ENCODE measurements at regions not wholly inside any gene's neighbourhood (a gene's known extent, or its start where the extent isn't known, plus 50 kb on each side); places are given as distances from the start of the nearest gene placed in this dataset.

DNA sequence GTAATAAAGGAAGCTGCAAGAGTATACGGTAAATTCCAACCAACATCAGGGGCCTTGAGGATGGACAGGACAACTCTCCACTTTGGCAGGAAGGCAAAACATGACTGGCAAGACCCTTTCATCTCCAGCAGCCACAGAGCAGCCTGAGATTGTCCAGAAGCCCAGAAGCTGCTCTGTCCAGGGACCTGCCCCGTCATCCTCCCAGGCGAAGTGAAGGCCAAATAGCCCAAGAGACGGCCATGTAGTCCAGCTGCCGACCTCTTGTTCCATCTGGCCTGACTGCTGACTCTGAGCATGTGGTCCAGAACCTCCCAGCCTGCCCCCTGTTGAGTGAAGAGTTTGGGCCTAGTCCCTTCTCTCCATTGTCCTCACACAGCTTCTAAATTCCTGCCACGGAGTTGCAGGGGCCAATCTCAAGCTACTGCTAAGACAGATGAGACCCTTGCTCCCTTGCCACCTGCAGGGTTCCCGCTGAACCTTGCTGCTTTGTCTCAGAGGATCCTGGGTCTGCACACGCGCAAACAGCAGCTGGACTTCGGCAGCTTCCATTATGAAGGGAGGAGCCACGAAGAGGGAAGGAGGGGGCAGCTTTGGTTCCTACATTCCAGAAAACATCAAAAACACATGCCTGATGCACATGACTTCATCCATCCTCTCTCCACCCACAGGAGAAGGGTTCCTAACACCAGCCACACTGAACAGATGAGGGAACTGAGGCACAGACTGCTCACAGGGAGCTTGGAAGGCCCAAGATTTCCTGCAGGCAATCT lies 196.9 kb downstream of the KATNAL1 start:
- TF ChIP-seq, protein P1, sequence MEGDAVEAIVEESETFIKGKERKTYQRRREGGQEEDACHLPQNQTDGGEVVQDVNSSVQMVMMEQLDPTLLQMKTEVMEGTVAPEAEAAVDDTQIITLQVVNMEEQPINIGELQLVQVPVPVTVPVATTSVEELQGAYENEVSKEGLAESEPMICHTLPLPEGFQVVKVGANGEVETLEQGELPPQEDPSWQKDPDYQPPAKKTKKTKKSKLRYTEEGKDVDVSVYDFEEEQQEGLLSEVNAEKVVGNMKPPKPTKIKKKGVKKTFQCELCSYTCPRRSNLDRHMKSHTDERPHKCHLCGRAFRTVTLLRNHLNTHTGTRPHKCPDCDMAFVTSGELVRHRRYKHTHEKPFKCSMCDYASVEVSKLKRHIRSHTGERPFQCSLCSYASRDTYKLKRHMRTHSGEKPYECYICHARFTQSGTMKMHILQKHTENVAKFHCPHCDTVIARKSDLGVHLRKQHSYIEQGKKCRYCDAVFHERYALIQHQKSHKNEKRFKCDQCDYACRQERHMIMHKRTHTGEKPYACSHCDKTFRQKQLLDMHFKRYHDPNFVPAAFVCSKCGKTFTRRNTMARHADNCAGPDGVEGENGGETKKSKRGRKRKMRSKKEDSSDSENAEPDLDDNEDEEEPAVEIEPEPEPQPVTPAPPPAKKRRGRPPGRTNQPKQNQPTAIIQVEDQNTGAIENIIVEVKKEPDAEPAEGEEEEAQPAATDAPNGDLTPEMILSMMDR (IDR thresholded peaks at IDR 0.05; ENCODE audit: extremely low read depth, insufficient read depth, missing control alignments): no peak
- DNase-seq (ENCODE audit: low spot score): no peak
- in situ Hi-C loops (cut with MboI; ENCODE audit: low pct_unique_long_range_greater_than_20kb, low sequenced_read_pairs, unreplicated experiment): loop anchor here (10.0 to 25.0 kb wide), 2 partner anchors 336 to 598 kb away; no protein-coding TSS in a partner anchor

DNA sequence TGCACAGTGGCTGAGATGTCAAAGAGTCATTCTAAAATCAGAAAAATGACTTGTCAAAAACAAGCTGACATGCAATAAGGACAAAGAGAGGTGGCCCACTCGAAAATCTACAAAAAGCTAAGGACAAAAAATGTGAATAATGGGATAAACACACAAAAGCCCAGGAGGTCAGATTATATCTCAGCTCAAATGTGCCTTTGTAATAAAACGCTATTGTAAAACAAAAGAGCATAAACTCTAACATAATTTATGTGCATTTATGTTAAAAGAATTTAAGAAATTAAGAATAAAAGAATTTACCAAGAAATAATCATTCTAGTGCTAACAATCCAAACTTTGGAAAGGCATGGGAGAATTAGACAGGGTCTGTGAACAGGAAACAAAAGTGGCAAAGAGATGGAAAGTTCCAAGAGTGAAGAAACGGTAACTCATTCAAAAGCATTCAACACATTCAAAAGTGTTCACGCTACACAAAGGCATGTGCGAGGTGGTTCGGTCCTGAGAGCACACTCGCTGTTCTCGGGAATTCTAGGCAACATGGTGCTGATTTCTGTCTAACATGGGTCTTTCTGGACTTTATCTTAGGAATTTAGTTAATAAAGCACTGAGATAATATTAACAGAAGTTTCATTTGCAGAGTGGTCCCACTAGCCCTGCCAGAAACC lies 197.7 kb downstream of the KATNAL1 start:
- TF ChIP-seq, protein P1 (IDR thresholded peaks at IDR 0.05; ENCODE audit: extremely low read depth, insufficient read depth, missing control alignments): no peak
- DNase-seq (ENCODE audit: low spot score): no peak
- in situ Hi-C loops (cut with MboI; ENCODE audit: low pct_unique_long_range_greater_than_20kb, low sequenced_read_pairs, unreplicated experiment): loop anchor here (10.0 to 25.0 kb wide), 2 partner anchors 335 to 597 kb away; no protein-coding TSS in a partner anchor

DNA sequence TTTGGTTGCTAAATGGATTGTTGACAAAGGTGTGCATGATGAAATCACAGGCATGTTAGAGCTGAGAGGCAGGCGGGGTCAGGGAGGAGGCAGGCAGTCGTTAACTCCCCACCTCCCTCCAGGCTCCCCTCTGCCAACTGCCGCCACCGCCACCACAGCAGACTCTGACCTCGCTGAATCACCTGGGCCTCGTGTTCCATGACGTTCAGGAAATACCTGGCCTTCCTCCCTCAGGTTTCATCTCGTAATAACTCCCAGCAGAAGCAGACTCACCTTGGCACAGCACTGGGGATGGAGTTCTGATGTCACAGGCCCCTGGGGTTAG lies 198.5 kb downstream of the KATNAL1 start:
- DNase-seq (ENCODE audit: low spot score): no peak
- in situ Hi-C loops (cut with MboI; ENCODE audit: low pct_unique_long_range_greater_than_20kb, low sequenced_read_pairs, unreplicated experiment): loop anchor here (25.0 kb wide), 1 partner anchor 597 kb away; no protein-coding TSS in a partner anchor
- TF ChIP-seq, protein P1 (IDR thresholded peaks at IDR 0.05; ENCODE audit: extremely low read depth, insufficient read depth, missing control alignments): no peak

DNA sequence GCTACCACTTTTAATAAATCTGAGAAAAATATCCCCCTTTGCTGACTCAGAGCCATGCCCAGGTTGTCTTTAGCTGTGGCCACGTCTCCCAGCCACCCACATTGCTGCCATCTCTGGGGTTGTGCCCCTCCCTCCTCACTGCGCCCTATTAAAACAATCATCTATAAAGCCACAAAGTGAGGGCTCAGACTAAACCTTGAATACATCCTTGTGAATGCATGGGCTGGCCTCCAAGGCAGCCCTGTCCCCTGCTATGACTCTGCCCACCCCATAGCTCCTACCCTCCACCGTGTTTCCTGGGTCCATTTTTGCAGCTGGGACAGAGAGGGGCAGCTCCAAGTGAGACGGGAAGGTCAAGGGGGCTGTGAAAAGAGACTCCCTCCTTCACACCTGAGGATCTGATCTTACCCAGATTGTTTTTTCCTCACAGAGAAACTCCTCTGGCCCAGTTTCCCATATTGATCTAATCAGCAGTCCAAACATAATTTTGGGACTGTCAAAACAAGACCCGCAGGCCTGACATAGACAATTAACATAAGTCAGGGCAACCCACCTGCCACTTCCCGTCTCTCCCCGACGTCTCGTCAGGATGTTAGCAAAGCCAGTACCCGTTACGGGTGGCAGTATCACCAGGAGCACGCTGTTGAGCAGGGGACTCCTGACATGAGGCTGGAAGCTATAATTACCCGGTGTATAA lies 199.0 kb downstream of the KATNAL1 start:
- no peak for DNase-seq (ENCODE audit: low spot score)
- TF ChIP-seq, protein P1 (IDR thresholded peaks at IDR 0.05; ENCODE audit: extremely low read depth, insufficient read depth, missing control alignments): no peak
- in situ Hi-C loops (cut with MboI; ENCODE audit: low pct_unique_long_range_greater_than_20kb, low sequenced_read_pairs, unreplicated experiment): loop anchor here (25.0 kb wide), 1 partner anchor 596 kb away; no protein-coding TSS in a partner anchor

DNA sequence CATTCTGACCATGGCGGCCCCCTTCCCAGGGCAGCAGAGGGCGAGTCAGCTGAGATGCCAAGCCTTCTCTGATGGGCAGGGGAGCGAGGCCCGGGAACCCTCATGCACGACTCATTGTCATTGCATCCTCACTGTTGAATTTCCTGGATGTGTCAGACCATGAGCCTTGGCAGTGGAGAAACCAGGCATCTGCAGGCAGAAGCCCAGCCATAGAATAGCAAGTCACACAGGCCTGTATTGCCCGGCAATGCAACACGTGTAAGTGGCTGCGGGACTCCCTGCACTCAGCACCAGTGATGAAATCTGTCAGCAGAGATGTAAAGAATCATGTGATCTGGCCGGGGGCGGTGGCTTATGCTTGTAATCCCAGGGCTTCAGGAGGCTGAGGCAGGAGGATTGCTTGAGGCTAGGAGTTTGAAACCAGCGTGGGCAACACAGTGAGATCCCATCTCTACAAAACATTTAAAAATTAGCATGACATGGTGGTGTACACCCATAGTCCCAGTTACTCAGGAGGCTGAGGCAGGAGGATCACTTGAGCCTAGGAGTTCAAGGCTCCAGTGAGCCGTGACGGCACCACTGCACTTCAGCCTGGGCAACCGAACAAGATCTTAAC lies 199.7 kb downstream of the KATNAL1 start:
- TF ChIP-seq, protein P1 (IDR thresholded peaks at IDR 0.05; ENCODE audit: extremely low read depth, insufficient read depth, missing control alignments): no peak
- no peak for DNase-seq (ENCODE audit: low spot score)
- in situ Hi-C loops (cut with MboI; ENCODE audit: low pct_unique_long_range_greater_than_20kb, low sequenced_read_pairs, unreplicated experiment): loop anchor here (25.0 kb wide), 1 partner anchor 595 kb away; no protein-coding TSS in a partner anchor

DNA sequence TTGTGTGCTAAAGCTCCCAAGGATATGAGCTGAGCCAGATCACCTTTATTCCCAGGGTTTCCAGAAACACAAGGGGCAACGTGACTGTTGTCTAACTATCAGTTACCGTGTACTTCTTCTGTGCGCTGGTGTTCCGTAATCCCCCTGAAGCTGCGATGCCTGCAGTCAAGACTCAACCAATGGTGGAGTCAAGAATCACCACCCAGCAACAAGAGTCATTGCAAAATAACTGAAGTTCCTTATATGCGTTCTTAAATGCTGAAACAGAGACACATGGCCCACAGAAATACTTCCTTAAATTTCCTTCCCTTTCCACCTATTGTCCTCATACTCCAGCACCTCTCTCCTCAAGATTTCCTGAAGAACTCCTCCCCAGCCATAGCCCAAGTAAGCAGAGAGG lies 200.2 kb downstream of the KATNAL1 start:
- in situ Hi-C loops (cut with MboI; ENCODE audit: low pct_unique_long_range_greater_than_20kb, low sequenced_read_pairs, unreplicated experiment): loop anchor here (25.0 kb wide), 1 partner anchor 595 kb away; no protein-coding TSS in a partner anchor
- TF ChIP-seq, protein P1 (IDR thresholded peaks at IDR 0.05; ENCODE audit: extremely low read depth, insufficient read depth, missing control alignments): no peak
- no peak for DNase-seq (ENCODE audit: low spot score)

Data from GM13977 (cell line).